Heart right ventricle (tissue), 16 donors: ENCODE measurements at regions not wholly inside any gene's neighbourhood (a gene's known extent, or its start where the extent isn't known, plus 50 kb on each side); places are given as distances from the start of the nearest gene placed in this dataset.

ENCODE experiments used
- ATAC-seq, 8 donors: fragments of 200-7000 bp; cut with Tn5 transposase; one replicate each; pipeline ENCODE4 v1.9.1; 2020; ENCODE audit warnings: mild to moderate bottlenecking in 8 of 8, moderate library complexity in 8 of 8, moderate number of reproducible peaks in 1 of 8
- DNase-seq, 2 donors: peaks; one replicate each; pipeline ENCODE4 v3.0.0-alpha.2; 2020
- H3K27ac ChIP-seq, 10 donors: fragments of 200-600 bp; sonication (generic) in 2 of 10; one replicate each; pipeline versions ENCODE4 v1.5.0 to v1.8.0; 2020 to 2022; ENCODE audit warnings: mild to moderate bottlenecking in 3 of 10
- H3K27me3 ChIP-seq, 7 donors: fragments of 200-600 bp; one replicate each; pipeline ENCODE4 v1.8.0; 2021 to 2022; ENCODE audit warnings: mild to moderate bottlenecking in 2 of 7
- H3K36me3 ChIP-seq, 9 donors: fragments of 200-600 bp; sonication (generic) in 1 of 9; one replicate each; pipeline versions ENCODE4 v1.5.0 to v1.8.0; 2020 to 2022; ENCODE audit warnings: mild to moderate bottlenecking in 2 of 9
- H3K4me1 ChIP-seq, 9 donors: fragments of 200-600 bp; sonication (generic) in 1 of 9; one replicate each; pipeline versions ENCODE4 v1.5.0 to v1.8.0; 2020 to 2022; ENCODE audit warnings: mild to moderate bottlenecking in 4 of 9
- H3K4me3 ChIP-seq, 10 donors: fragments of 200-600 bp; sonication (generic) in 2 of 10; one replicate each; pipeline versions ENCODE4 v1.5.0 to v1.8.0; 2020 to 2022; ENCODE audit warnings: mild to moderate bottlenecking in 7 of 10, moderate library complexity in 2 of 10
- H3K9me3 ChIP-seq, 11 donors: fragments of 200-600 bp in 10 of 11; sonication (generic) in 2 of 11; one replicate each; pipeline versions ENCODE4 v1.5.0 to v1.8.0; 2013 to 2022; ENCODE audit warnings: mild to moderate bottlenecking in 2 of 11, control low read depth in 1 of 11, moderate library complexity in 1 of 11
- WGBS, 2 donors: extraction: QIAGEN DNeasy Blood & Tissue Kit; methylation state at CpG; one replicate each; pipeline ENCODE4 v1.1.7; 2013; ENCODE audit warnings: inconsistent platforms in 1 of 2; 5-methylcytosine and 5-hydroxymethylcytosine counted together
- intact Hi-C, 10 donors: fragments of 100-400 bp; cut with DNase I; formaldehyde crosslinking; loops; one replicate each; pipeline versions ENCODE4 v1.11.1 to v1.14.2; 2022
- TF ChIP-seq, protein P1 (sequence below), 9 donors: fragments of 200-600 bp; sonication (generic) in 2 of 9; IDR thresholded peaks; one replicate each; pipeline versions ENCODE4 v1.5.0 to v1.8.0; 2021 to 2022; ENCODE audit warnings: antibody characterized with exemption in 9 of 9, mild to moderate bottlenecking in 5 of 9, moderate library complexity in 1 of 9
- donor health status: Arrhythmogenic right ventricular cardiomyopathy.
- donor health status: ischemic (EF 13 %, LVEDD 7.1; RV severe dilation, severe dysfunction).
- donor health status: healthy with polysubstance abuse.
- donor health status: DM: no; HTN: yes; CAD: no.
- donor health status: DM: no; HTN: no; CAD: no.
- donor health status: ischemic (EF 25% LVEDD 6.9; RV normal size, moderate dysfunction).
- donor health status: ischemic (EF 25% LVEDD 5.7; RV mildly dilated, moderate dysfunction).
- donor health status: healthy.
- donor health status: DM: yes; HTN: yes; CAD: no.
- donor health status: Ischemic cardiomyopathy.
- donor health status: ischemic (EF 35%, LVEDD 5.7; RV mildly dilated, moderate dysfunction).
- donor health status: nonischemic (EF 11% LVEDD 7.7; RV severe dilation, severe dysfunction).
- donor health status: DM: yes; HTN: yes; CAD: no.
- donor health status: PGD.
- donor health status: ischemic (EF 29% LVEDD 5.4; RV normal size, mild dysfunction).
- donor health status: nonischemic (EF 23%, LVEDD 6.1; RV moderate dilation, normal function).

DNA sequence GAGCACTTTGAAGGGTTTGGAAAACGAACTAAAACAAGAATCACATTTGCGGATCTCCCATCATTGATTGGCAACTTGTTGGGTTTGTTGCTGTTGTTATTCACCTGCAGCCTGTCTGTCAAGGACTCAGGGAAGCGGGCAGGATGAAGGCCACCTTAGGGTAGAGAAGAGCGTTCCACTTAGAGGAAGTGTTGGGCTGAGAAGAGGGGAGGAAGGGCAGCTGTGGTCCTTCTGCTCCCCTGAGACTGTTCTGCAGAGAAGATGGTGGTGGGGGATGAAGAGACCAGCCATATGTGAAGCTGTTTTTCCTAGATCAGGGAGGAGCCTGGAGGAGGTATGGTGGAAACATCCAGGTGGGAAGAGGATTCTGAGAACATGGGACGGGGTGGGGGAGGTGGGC is 70.6 kb upstream of the CPEB4 start:
- ATAC-seq (no peak), DNase-seq (no peak)
- H3K4me1 ChIP-seq, result peaks cover 0 to 4% (median 0%) of the 10 kb centered on the region in 9 donors
- WGBS, 2 donors, result 87 to 89% methylated on average over 5 of the region's 5 CpGs
- TF ChIP-seq, protein P1, sequence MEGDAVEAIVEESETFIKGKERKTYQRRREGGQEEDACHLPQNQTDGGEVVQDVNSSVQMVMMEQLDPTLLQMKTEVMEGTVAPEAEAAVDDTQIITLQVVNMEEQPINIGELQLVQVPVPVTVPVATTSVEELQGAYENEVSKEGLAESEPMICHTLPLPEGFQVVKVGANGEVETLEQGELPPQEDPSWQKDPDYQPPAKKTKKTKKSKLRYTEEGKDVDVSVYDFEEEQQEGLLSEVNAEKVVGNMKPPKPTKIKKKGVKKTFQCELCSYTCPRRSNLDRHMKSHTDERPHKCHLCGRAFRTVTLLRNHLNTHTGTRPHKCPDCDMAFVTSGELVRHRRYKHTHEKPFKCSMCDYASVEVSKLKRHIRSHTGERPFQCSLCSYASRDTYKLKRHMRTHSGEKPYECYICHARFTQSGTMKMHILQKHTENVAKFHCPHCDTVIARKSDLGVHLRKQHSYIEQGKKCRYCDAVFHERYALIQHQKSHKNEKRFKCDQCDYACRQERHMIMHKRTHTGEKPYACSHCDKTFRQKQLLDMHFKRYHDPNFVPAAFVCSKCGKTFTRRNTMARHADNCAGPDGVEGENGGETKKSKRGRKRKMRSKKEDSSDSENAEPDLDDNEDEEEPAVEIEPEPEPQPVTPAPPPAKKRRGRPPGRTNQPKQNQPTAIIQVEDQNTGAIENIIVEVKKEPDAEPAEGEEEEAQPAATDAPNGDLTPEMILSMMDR (IDR thresholded peaks at IDR 0.05), result no peak
- no peaks in the 10 kb centered on the region for H3K27me3 ChIP-seq
- no peak overlapping the region for H3K27ac ChIP-seq
- intact Hi-C loops, result no loop called here
- peaks cover 0 to 18% (median 0%) of the 10 kb centered on the region in 11 donors for H3K9me3 ChIP-seq
- H3K36me3 ChIP-seq, result no peaks in the 10 kb centered on the region
- no peak overlapping the region for H3K4me3 ChIP-seq

DNA sequence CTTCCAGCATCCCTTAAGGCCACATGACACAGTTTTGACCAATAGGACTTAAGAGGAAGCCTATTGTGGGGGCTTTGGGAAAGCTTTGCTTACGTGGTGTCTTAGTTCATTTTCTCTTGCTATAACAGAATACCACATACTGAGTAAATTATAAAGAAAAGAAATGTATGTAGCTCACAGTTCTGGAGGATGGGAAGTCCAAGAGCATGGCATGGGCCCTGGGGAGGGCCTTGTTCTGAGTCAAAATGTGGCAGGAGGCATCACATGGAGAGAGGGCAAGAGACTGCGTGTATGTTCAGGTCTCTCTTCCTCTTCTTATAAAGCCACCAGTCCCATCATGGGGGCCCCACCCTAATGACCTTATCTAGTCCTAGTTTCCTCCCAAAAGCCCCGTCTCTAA is 68.6 kb upstream of the CPEB4 start:
- DNase-seq (no peak), ATAC-seq (no peak)
- no peak overlapping the region for H3K4me3 ChIP-seq
- intact Hi-C loops, result no loop called here
- H3K27ac ChIP-seq, result no peak overlapping the region
- peaks cover 0 to 6% (median 4%) of the 10 kb centered on the region in 9 donors for H3K4me1 ChIP-seq
- no peaks in the 10 kb centered on the region for H3K27me3 ChIP-seq
- TF ChIP-seq, protein P1 (IDR thresholded peaks at IDR 0.05), result no peak
- 88 to 90% methylated on average over 3 of the region's 3 CpGs for WGBS, 2 donors
- no peaks in the 10 kb centered on the region for H3K36me3 ChIP-seq
- H3K9me3 ChIP-seq, result peaks cover 0 to 12% (median 0%) of the 10 kb centered on the region in 11 donors

DNA sequence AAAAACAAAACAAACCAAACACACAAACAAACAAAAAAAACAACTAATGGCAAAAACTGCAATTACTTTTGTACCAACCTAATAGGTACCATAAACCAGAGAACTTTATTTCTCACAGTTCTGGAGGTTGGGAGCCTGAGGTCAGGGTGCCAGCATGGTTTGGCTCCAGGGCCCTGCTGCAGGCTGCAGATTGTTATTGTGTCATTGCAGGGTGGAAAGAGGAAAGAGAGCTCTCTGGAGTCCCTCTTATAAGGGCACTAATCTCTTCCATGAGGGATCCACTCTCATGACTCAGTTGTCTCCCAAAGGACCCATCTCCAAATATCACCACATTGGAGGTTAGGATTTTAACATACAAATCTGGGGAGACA is 64.9 kb upstream of the CPEB4 start:
- ATAC-seq (no peak), DNase-seq (no peak)
- peaks cover 0 to 13% (median 6%) of the 10 kb centered on the region in 9 donors for H3K4me1 ChIP-seq
- no peaks in the 10 kb centered on the region for H3K27me3 ChIP-seq
- no peak overlapping the region for H3K4me3 ChIP-seq
- H3K36me3 ChIP-seq, result no peaks in the 10 kb centered on the region
- no peak overlapping the region for H3K27ac ChIP-seq
- intact Hi-C loops, result no loop called here
- peaks cover 0 to 16% (median 0%) of the 10 kb centered on the region in 11 donors for H3K9me3 ChIP-seq
- TF ChIP-seq, protein P1 (IDR thresholded peaks at IDR 0.05), result no peak

DNA sequence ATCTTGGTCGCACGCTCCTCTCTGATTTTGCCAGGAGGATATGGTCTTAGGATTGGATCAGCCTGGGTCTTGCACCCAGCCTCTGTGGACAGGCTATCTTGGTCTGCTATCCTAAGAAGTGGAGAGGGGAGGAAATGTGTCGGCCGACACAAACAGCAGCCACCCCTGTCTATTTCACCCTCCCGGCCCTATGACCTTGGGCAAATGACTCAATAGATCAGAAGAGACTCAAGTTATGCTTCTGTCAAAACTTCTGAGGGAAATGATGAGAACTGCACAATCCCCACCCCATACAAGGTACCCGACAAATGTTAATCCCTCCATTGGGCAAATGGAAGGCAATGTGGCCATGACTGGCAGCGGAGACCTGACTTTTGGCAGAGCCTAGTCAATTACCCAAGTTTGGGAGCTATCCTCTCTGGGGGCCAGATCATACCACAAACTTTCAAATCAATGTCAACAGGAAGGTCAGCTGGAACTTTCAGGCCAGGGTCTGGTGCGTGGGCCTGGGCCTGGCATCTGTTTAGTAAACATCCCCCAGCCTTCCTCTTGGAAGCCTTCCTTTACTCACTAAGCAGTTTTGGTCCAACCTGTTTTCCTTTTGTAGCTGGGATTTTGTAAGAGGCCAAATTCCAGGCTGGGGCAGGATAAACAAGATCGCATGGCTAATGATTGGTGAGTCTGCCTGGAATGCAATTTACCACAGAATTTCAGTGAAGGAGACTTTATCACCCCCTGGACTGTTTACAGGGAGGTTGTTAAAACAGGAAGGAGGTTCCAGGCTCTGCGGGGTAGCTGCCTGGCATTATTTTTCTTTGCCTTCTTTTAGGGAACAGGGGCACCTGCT is 64.2 kb upstream of the CPEB4 start:
- Histone ChIP-seq H3K36me3 (no peaks in the 10 kb centered on the region), H3K27ac (no peak overlapping the region), H3K27me3 (no peaks in the 10 kb centered on the region), H3K4me1 (peaks cover 0 to 13% (median 6%) of the 10 kb centered on the region in 9 donors), H3K9me3 (peaks cover 0 to 13% (median 0%) of the 10 kb centered on the region in 11 donors), H3K4me3 (no peak overlapping the region)
- intact Hi-C loops, result no loop called here
- no peak for DNase-seq
- TF ChIP-seq, protein P1 (IDR thresholded peaks at IDR 0.05), result no peak
- ATAC-seq, result peak in 1 of 8 donors; percentile 25
- 76 to 81% methylated on average over 10 of the region's 10 CpGs for WGBS, 2 donors
